IMR-90 (cell line): ENCODE measurements at regions not wholly inside any gene's neighbourhood (a gene's known extent, or its start where the extent isn't known, plus 50 kb on each side); places are given as distances from the start of the nearest gene placed in this dataset.

ENCODE experiments used
- CHD1 ChIP-seq: IDR thresholded peaks from 2 replicates; pipeline ENCODE4 v1.6.1; 2012; ENCODE audit warnings: low read depth, low read length, improper control_type of control experiment
- CTCF ChIP-seq: conservative IDR thresholded peaks from 2 replicates; pipeline ENCODE4 v1.5.1; 2012; ENCODE audit warnings: mild to moderate bottlenecking, low read depth, low read length, improper control_type of control experiment
- ELK1 ChIP-seq: fragments of 150-350 bp; IDR thresholded peaks from 2 replicates; pipeline ENCODE4 v1.6.1; 2016; ENCODE audit warnings: low read depth, mild to moderate bottlenecking, low read length, moderate library complexity, borderline replicate concordance
- MXI1 ChIP-seq: IDR thresholded peaks from 2 replicates; pipeline ENCODE4 v1.6.1; 2012; ENCODE audit warnings: low read depth, mild to moderate bottlenecking, low read length, moderate library complexity, borderline replicate concordance
- POLR2A ChIP-seq: IDR thresholded peaks from 2 replicates; pipeline ENCODE4 v1.6.1; 2012; ENCODE audit warnings: mild to moderate bottlenecking, low read depth, low read length
- RCOR1 ChIP-seq: IDR thresholded peaks from 2 replicates; pipeline ENCODE4 v1.6.1; 2012; ENCODE audit warnings: mild to moderate bottlenecking, low read length, improper control_type of control experiment; ENCODE audit not compliant: insufficient replicate concordance

GRCh38 chr5:158586054-158586453 is 513.7 kb downstream of the EBF1 start:
- TF ChIP-seq CTCF: no peak
- TF ChIP-seq RCOR1: no peak
- TF ChIP-seq MXI1: no peak
- TF ChIP-seq POLR2A: no peak
- TF ChIP-seq ELK1: no peak
- no peak for TF ChIP-seq CHD1
